Activated CD4-positive, alpha-beta T cell treated with anti-CD3 and anti-CD28 coated beads for 36 hours (primary cell): ENCODE measurements at regions not wholly inside any gene's neighbourhood (a gene's known extent, or its start where the extent isn't known, plus 50 kb on each side); places are given as distances from the start of the nearest gene placed in this dataset.
"Not testable (repeated sequence)": the region's sequence is repeated elsewhere in the genome, so short reads cannot be mapped to it uniquely, and the experiment has no call there.

ENCODE experiments used
- ATAC-seq: fragments of 200-7000 bp; cut with Tn5 transposase; one replicate; pipeline ENCODE4 v1.10.0; 2021; ENCODE audit warnings: mild to moderate bottlenecking, moderate library complexity
- CTCF ChIA-PET: fragments of 350-600 bp; sonication (Branson Sonifier 250); formaldehyde crosslinking; loops from one replicate; lab custom pipeline; 2021; ENCODE audit warnings: antibody characterized with exemption; lab: Charles Lee
- POLR2A ChIA-PET: fragments of 350-600 bp; sonication (Branson Sonifier 250); formaldehyde crosslinking; loops from one replicate; lab custom pipeline; 2021; ENCODE audit warnings: antibody characterized with exemption, inconsistent platforms; lab: Charles Lee
- DNase-seq: peaks from one replicate; pipeline ENCODE4 v3.0.0-alpha.2; 2020
- H3K27ac Mint-ChIP-seq: one replicate; pipeline ENCODE4 v1.8.0; 2021; ENCODE audit warnings: mixed read lengths
- H3K27me3 Mint-ChIP-seq: one replicate; pipeline ENCODE4 v1.8.0; 2021; ENCODE audit warnings: mixed read lengths
- H3K36me3 Mint-ChIP-seq: one replicate; pipeline ENCODE4 v1.8.0; 2021; ENCODE audit warnings: low read depth, mixed read lengths
- H3K4me1 Mint-ChIP-seq: one replicate; pipeline ENCODE4 v1.8.0; 2021; ENCODE audit warnings: mixed read lengths
- H3K4me3 Mint-ChIP-seq: one replicate; pipeline ENCODE4 v1.8.0; 2021; ENCODE audit warnings: mild to moderate bottlenecking, moderate library complexity, mixed read lengths
- H3K9me3 Mint-ChIP-seq: one replicate; pipeline ENCODE4 v1.8.0; 2021; ENCODE audit warnings: low read depth, mixed read lengths
- intact Hi-C, 2 experiments: fragments of 100-400 bp; cut with DNase I in 1 of 2; cut with micrococcal nuclease in 1 of 2; formaldehyde crosslinking; loops; one replicate each; pipeline versions ENCODE4 v1.14.2 to v1.15.1; 2022 to 2024; cut with DNase I, micrococcal nuclease

GRCh38 chr22:44620129-44620840 is 81.7 kb upstream of the PRR5 start:
- no peaks in the 10 kb centered on the region for H3K4me1 Mint-ChIP-seq
- POLR2A ChIA-PET = no interaction called here

DNA sequence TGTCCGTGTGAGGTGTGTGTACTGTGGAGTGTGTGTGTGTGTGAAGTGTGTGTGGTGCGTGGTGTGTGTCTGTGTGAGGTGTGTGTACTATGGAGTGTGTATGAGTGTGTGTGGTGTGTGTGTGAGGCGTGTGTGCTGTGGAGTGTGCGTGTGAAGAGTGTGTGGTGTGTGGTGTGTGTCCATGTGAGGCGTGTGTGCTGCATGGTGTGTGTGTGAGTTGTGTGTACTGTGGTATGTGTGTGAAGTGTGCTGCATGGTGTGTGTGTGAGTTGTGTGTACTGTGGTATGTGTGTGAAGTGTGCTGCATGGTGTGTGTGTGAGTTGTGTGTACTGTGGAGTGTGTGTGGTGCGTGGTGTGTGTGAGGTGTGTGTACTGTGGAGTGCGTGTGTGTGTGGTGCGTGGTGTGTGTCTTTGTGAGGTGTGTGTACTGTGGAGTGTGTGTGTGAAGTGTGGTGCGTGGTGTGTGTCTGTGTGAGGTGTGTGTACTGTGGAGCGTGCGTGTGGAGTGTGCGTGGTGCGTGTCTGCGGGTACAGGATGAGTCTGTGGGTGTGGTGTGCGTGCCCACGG is 82.4 kb upstream of the PRR5 start:
- POLR2A ChIA-PET, DNase-seq, H3K4me3 Mint-ChIP-seq, H3K4me1 Mint-ChIP-seq, ATAC-seq, H3K27me3 Mint-ChIP-seq, H3K36me3 Mint-ChIP-seq, H3K9me3 Mint-ChIP-seq, H3K27ac Mint-ChIP-seq, CTCF ChIA-PET: not testable (repeated sequence)
- intact Hi-C loops = loop anchor here (1.0 to 10.0 kb wide), 5 partner anchors 121 to 805 kb away; partner anchors contain the start of genes EFCAB6 (in 1 of the 2), PARVG (in 1 of the 2) and RTL6 (in 1 of the 2)

More at GRCh38 chr22:44620129-44620840, 81.7 kb upstream of the PRR5 start:
- Mint-ChIP-seq H3K9me3 (peaks cover 2% of the 10 kb centered on the region), H3K36me3 (no peaks in the 10 kb centered on the region), H3K27me3 (no peaks in the 10 kb centered on the region), H3K27ac (peak overlapping the region; percentile 68), H3K4me3 (no peak overlapping the region)
- peak; percentile 76 for ATAC-seq
- intact Hi-C loops = loop anchor here (1.0 to 10.0 kb wide), 5 partner anchors 122 to 805 kb away; partner anchors contain the start of genes EFCAB6 (in 1 of the 2), PARVG (in 1 of the 2) and RTL6 (in 1 of the 2)
- peak; percentile 89 for DNase-seq
- CTCF ChIA-PET = no interaction called here

DNA sequence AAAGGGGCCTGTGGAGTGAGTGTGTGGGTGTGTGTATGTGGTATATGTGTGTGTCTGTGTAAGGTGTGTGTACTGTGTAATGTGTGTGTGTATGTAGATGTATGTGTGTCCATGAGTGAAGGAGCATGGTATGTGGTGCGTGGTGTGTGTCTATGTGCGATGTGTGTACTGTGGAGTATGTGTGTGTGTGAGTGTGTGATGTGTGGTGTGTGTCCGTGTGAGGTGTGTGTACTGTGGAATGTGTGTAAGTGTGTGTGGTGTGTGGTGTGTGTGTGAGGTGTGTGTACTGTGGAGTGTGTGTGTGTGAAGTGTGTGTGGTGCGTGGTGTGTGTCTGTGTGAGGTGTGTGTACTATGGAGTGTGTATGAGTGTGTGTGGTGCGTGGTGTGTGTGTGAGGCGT is 83.1 kb upstream of the PRR5 start:
- CTCF ChIA-PET, DNase-seq, H3K27ac Mint-ChIP-seq, H3K4me3 Mint-ChIP-seq, POLR2A ChIA-PET, H3K4me1 Mint-ChIP-seq, H3K27me3 Mint-ChIP-seq, ATAC-seq, intact Hi-C loops, H3K36me3 Mint-ChIP-seq: not testable (repeated sequence)
- H3K9me3 Mint-ChIP-seq = peaks cover 11% of the 10 kb centered on the region

GRCh38 chr22:44618400-44618799 is 83.6 kb upstream of the PRR5 start:
- Mint-ChIP-seq H3K27me3 (no peaks in the 10 kb centered on the region), H3K4me1 (no peaks in the 10 kb centered on the region), H3K36me3 (no peaks in the 10 kb centered on the region), H3K9me3 (peaks cover 12% of the 10 kb centered on the region), H3K27ac (no peak overlapping the region), H3K4me3 (no peak overlapping the region)
- intact Hi-C loops = no loop called here
- ChIA-PET POLR2A (no interaction called here), CTCF (no interaction called here)
- no peak for DNase-seq
- no peak for ATAC-seq

DNA sequence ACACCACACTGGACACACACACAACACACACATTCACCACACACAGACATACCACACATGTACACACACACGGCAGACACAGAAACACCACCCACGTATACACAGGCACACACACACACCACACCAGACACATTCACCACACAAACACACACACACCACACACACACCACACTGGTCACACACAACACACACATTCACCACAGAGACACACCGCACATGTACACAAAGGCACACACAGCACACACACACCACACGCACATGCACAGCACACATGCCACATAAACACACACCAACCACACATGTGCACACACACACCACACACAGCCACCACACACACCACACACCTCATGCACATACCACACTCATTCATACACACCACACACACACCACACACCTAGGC is 84.2 kb upstream of the PRR5 start:
- Mint-ChIP-seq H3K9me3 (peaks cover 12% of the 10 kb centered on the region), H3K4me3 (no peak overlapping the region), H3K27ac (no peak overlapping the region), H3K4me1 (no peaks in the 10 kb centered on the region), H3K27me3 (no peaks in the 10 kb centered on the region), H3K36me3 (no peaks in the 10 kb centered on the region)
- intact Hi-C loops = no loop called here
- no peak for ATAC-seq
- ChIA-PET CTCF (no interaction called here), POLR2A (no interaction called here)
- no peak for DNase-seq

DNA sequence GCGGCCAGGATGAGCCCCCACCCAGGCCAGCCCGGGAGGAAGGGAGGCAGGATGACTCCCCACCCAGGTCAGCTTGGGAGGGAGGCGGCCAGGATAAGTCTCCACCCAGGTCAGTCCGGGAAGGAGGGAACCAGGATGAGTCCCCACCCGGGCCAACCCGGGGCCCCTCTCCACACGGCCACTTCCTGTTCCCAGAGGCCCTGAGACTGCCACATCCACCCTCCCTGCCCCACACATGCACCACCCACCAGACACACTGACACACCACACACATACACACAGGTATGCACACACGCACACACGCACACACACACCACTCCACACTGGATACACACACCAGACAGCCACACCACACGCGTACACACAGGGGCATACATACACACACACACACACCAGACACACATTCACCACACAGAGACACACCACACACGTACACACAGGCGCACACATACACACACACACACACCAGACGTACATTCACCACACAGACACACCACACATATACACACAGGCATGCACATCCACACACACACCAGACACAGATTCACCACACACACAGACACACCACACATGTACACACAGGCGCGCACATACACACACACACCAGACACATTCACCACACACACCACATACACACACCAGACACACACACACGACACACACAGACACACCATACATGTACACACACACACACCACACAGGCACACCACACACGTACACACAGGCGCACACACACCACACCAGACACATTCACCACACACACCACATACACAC is 84.9 kb upstream of the PRR5 start:
- intact Hi-C loops = no loop called here
- ChIA-PET CTCF (no interaction called here), POLR2A (no interaction called here)
- no peak for ATAC-seq
- no peaks in the 10 kb centered on the region for H3K27me3 Mint-ChIP-seq
- H3K9me3 Mint-ChIP-seq = peaks cover 12% of the 10 kb centered on the region
- H3K4me1 Mint-ChIP-seq = no peaks in the 10 kb centered on the region
- no peak overlapping the region for H3K27ac Mint-ChIP-seq
- H3K4me3 Mint-ChIP-seq = no peak overlapping the region
- no peaks in the 10 kb centered on the region for H3K36me3 Mint-ChIP-seq
- no peak for DNase-seq

GRCh38 chr22:44616461-44616860 is 85.5 kb upstream of the PRR5 start:
- ChIA-PET CTCF (interaction anchor here (0.6 kb wide), 1 partner anchor 18 kb away, joined by 3 read pairs; no protein-coding TSS in a partner anchor), POLR2A (no interaction called here)
- no peaks in the 10 kb centered on the region for H3K4me1 Mint-ChIP-seq
- H3K36me3 Mint-ChIP-seq = no peaks in the 10 kb centered on the region
- intact Hi-C loops = no loop called here
- peaks cover 15% of the 10 kb centered on the region for H3K9me3 Mint-ChIP-seq
- H3K27ac Mint-ChIP-seq = no peak overlapping the region
- no peak for ATAC-seq
- DNase-seq = no peak
- H3K4me3 Mint-ChIP-seq = no peak overlapping the region
- H3K27me3 Mint-ChIP-seq = no peaks in the 10 kb centered on the region

DNA sequence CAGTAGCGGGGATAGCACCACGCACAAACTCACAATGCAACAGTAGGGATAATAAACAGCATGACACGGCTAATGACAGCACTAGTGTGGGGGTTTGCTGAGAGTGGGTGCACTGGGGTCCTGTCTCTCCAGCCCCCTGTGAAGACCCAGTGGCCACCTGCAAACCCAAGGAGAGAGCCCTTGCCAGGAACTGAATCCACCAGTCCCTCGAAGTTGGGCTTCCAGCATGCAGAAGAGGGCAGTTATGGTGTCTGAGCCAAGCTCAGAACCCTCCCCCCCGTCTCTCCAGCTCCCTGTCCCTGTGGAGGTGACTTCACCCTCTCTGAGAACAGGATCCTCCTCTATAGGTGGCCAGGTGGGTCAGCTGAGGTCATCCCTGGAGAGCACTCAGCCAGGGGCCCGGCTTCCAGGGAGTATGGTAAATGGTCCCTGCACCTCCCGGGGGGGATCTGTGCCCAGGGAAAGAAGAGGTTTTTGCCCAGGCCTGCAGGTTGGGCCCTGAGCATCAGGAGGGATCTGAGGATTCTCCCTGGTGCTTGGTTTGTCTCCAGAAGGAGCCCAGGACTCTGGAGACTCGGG is 86.3 kb upstream of the PRR5 start:
- ChIA-PET CTCF (no interaction called here), POLR2A (no interaction called here)
- H3K27ac Mint-ChIP-seq = no peak overlapping the region
- DNase-seq = no peak
- no peak for ATAC-seq
- H3K27me3 Mint-ChIP-seq = no peaks in the 10 kb centered on the region
- no peak overlapping the region for H3K4me3 Mint-ChIP-seq
- H3K36me3 Mint-ChIP-seq = no peaks in the 10 kb centered on the region
- intact Hi-C loops = no loop called here
- no peaks in the 10 kb centered on the region for H3K4me1 Mint-ChIP-seq
- H3K9me3 Mint-ChIP-seq = peaks cover 19% of the 10 kb centered on the region

- DNase-seq (no peak), ATAC-seq (no peak)
- Mint-ChIP-seq H3K4me1 (no peaks in the 10 kb centered on the region), H3K4me3 (no peak overlapping the region), H3K27me3 (no peaks in the 10 kb centered on the region), H3K36me3 (no peaks in the 10 kb centered on the region), H3K27ac (no peak overlapping the region), H3K9me3 (peaks cover 19% of the 10 kb centered on the region)
- POLR2A ChIA-PET = interaction anchor here (0.6 kb wide), 1 partner anchor 399 kb away, joined by 3 read pairs; no protein-coding TSS in a partner anchor
- intact Hi-C loops = no loop called here
- CTCF ChIA-PET = interaction anchor here (1.0 kb wide), 1 partner anchor 10 kb away, joined by 3 read pairs; no protein-coding TSS in a partner anchor
Observed at GRCh38 chr22:44615146-44615545, 86.9 kb upstream of the PRR5 start.

DNA sequence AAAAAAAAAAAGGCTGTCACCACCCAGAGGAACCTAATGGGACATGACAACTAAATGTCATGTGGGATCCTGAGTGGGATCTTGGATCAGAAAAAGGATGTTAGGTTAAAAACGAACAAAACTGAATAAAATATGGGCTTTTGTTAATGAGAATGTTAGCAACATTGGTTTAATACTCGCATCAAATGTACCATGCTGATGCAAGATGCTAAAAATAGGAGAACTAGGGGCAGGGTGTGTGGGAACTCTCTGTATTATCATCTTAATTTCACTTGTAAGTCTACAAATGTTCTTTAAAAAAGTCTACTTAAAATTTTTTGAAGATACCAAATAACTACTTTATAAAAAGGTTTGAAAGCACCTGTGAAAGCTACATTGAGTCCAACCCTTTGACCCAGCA is 88.8 kb upstream of the PRR5 start:
- POLR2A ChIA-PET = no interaction called here
- Mint-ChIP-seq H3K36me3 (no peaks in the 10 kb centered on the region), H3K27ac (no peak overlapping the region), H3K4me3 (no peak overlapping the region), H3K9me3 (peaks cover 19% of the 10 kb centered on the region), H3K4me1 (no peaks in the 10 kb centered on the region), H3K27me3 (no peaks in the 10 kb centered on the region)
- DNase-seq (no peak), ATAC-seq (no peak)
- intact Hi-C loops = no loop called here
- CTCF ChIA-PET = interaction anchor here (0.7 kb wide), 1 partner anchor 41 kb away, joined by 3 read pairs; no protein-coding TSS in a partner anchor

GRCh38 chr22:44611880-44612496 is 90.0 kb upstream of the PRR5 start:
- intact Hi-C loops = no loop called here
- peaks cover 19% of the 10 kb centered on the region for H3K9me3 Mint-ChIP-seq
- no peak overlapping the region for H3K27ac Mint-ChIP-seq
- no peaks in the 10 kb centered on the region for H3K27me3 Mint-ChIP-seq
- H3K4me3 Mint-ChIP-seq = no peak overlapping the region
- H3K4me1 Mint-ChIP-seq = no peaks in the 10 kb centered on the region
- ChIA-PET CTCF (interaction anchor here (0.5 kb wide), 1 partner anchor 368 kb away, joined by 3 read pairs; no protein-coding TSS in a partner anchor), POLR2A (no interaction called here)
- no peaks in the 10 kb centered on the region for H3K36me3 Mint-ChIP-seq
- ATAC-seq (no peak), DNase-seq (no peak)
